KOPT-K1 (cell line): ENCODE measurements at regions not wholly inside any gene's neighbourhood (a gene's known extent, or its start where the extent isn't known, plus 50 kb on each side); places are given as distances from the start of the nearest gene placed in this dataset.
"Not testable (repeated sequence)": the region's sequence is repeated elsewhere in the genome, so short reads cannot be mapped to it uniquely, and the experiment has no call there.

Experiments
- H3K27ac ChIP-seq: fragments of 200-600 bp; sonication (generic); 2 replicates; pipeline ENCODE4 v1.5.1; 2016; ENCODE audit warnings: antibody characterized with exemption, mild to moderate bottlenecking, low read depth, low read length; ENCODE audit not compliant: poor library complexity, severe bottlenecking
- H3K36me3 ChIP-seq: fragments of 200-600 bp; sonication (generic); 2 replicates; pipeline ENCODE4 v1.5.1; 2017; ENCODE audit warnings: antibody characterized with exemption, mild to moderate bottlenecking, low read length, moderate library complexity; ENCODE audit not compliant: insufficient read depth
- H3K9me3 ChIP-seq: fragments of 200-600 bp; sonication (generic); 2 replicates; pipeline ENCODE4 v1.5.1; 2017; ENCODE audit warnings: antibody characterized with exemption, low read length, mild to moderate bottlenecking; ENCODE audit not compliant: insufficient read depth, poor library complexity, severe bottlenecking

- Histone ChIP-seq H3K36me3 (no peaks in the 10 kb centered on the region), H3K27ac (no peak overlapping the region), H3K9me3 (no peaks in the 10 kb centered on the region)
These were observed 222.5 kb upstream of the TOM1L1 start for GRCh38 chr17:54678158-54678557.

- no peaks in the 10 kb centered on the region for H3K36me3 ChIP-seq
- H3K9me3 ChIP-seq, result no peaks in the 10 kb centered on the region
- H3K27ac ChIP-seq, result no peak overlapping the region
These were observed 220.2 kb upstream of the TOM1L1 start for GRCh38 chr17:54680410-54680809.

GRCh38 chr17:54694287-54694887 lies 206.3 kb upstream of the TOM1L1 start:
- Histone ChIP-seq H3K9me3 (no peaks in the 10 kb centered on the region), H3K27ac (no peak overlapping the region), H3K36me3 (no peaks in the 10 kb centered on the region)

GRCh38 chr17:54712798-54713197 lies 187.9 kb upstream of the TOM1L1 start:
- H3K27ac ChIP-seq, H3K9me3 ChIP-seq, H3K36me3 ChIP-seq: not testable (repeated sequence)

DNA sequence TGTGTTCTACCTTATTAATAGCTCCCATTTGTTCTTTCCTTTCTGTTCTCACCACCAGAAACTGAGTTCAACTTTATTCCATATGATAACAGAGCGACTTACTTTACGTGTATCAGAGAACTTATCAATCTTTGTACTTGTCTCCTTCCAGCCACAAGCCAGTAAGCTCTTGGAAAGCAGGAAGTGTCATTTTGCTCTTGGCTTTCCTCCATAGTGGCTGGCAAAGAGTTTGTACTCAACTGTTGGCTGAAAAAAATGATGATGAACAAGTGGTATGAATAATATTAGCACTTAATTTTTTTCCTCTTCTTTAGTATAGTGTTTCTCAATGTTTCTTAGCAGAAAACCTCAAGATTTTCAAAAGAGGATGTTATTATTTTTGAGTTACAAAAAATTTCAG lies 182.4 kb upstream of the TOM1L1 start:
- H3K9me3 ChIP-seq, result no peaks in the 10 kb centered on the region
- no peak overlapping the region for H3K27ac ChIP-seq
- no peaks in the 10 kb centered on the region for H3K36me3 ChIP-seq

GRCh38 chr17:54727624-54728023 lies 173.0 kb upstream of the TOM1L1 start:
- Histone ChIP-seq H3K36me3 (no peaks in the 10 kb centered on the region), H3K9me3 (peaks cover 3% of the 10 kb centered on the region), H3K27ac (no peak overlapping the region)

DNA sequence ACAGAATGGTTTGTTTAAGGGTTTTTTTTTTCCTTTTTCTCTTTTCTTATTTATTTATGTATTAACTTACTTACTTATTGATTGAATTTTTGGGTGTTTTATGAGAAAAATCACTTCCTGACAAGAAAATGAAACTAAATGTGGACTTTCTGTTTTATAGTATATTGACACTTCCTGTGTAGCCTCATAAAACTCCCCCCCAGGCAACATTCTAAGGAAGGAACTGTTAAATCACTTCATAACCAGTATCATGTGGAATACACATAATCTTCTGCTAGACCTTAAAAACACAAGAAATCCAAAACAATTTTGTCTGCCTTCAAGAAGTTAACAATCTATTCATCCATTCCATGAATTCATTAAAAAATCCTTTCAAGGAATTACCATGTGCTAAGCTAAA lies 164.1 kb upstream of the TOM1L1 start:
- Histone ChIP-seq H3K9me3 (no peaks in the 10 kb centered on the region), H3K27ac (no peak overlapping the region), H3K36me3 (no peaks in the 10 kb centered on the region)

- Histone ChIP-seq H3K27ac (no peak overlapping the region), H3K9me3 (no peaks in the 10 kb centered on the region), H3K36me3 (no peaks in the 10 kb centered on the region)
These were observed 162.2 kb upstream of the TOM1L1 start for GRCh38 chr17:54738496-54738895.

DNA sequence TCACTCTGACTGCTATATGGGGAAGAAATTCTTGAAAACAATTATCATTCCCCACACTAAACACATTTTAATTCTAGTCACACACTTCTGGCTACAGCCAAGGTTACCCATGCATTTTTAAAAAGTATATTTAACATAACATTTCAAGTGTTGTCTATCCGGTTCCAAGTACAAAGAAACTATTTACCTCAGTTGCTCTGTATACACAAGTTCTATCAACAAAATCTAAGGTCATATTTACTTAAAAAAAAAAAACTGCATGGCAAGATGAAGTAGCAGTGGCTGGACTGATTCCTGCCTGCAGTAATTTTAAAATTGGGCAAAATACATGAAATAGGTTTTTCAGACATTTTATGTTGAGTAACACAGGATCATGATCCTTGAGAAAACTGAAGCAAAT lies 155.9 kb upstream of the TOM1L1 start:
- Histone ChIP-seq H3K9me3 (no peaks in the 10 kb centered on the region), H3K27ac (no peak overlapping the region), H3K36me3 (no peaks in the 10 kb centered on the region)

DNA sequence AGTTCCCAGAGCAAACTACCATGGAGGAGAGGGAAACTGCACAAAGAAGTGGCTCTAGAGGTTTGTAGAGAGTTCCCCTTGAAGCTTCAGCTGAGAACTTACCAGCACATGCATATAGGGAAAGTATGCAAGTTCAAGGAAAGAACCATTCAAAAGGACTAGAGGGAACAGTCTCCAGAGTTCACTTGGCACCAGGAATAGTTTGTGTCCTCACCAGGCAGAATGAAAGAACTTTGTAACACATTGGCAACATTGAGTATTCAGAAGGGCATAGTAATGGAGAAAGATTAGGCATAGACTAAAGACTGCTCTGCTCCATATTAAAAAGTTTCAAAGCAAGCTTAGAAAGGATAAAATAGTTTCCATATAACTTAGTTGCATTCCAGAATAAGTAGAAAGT lies 155.4 kb upstream of the TOM1L1 start:
- H3K9me3 ChIP-seq, result no peaks in the 10 kb centered on the region
- H3K27ac ChIP-seq, result no peak overlapping the region
- no peaks in the 10 kb centered on the region for H3K36me3 ChIP-seq

DNA sequence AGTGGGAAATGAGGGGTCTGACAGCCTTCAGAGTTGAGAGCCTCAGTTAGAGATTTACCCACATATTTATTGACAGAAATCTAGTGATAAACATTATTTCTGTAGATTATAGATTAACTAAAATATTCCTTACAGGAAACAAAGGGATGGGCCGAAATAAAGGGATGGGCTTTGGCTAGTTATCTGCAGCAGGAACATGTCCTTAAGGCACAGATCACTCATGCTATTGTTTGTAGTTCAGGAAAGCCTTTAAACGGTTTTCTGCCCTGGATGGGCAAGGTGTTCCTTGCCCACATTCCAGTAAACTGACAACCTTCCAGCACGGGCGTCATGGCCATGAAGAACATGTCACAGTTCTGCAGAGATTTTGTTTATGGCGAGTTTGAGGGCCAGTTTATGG lies 154.8 kb upstream of the TOM1L1 start:
- Histone ChIP-seq H3K27ac (no peak overlapping the region), H3K9me3 (no peaks in the 10 kb centered on the region), H3K36me3 (no peaks in the 10 kb centered on the region)

DNA sequence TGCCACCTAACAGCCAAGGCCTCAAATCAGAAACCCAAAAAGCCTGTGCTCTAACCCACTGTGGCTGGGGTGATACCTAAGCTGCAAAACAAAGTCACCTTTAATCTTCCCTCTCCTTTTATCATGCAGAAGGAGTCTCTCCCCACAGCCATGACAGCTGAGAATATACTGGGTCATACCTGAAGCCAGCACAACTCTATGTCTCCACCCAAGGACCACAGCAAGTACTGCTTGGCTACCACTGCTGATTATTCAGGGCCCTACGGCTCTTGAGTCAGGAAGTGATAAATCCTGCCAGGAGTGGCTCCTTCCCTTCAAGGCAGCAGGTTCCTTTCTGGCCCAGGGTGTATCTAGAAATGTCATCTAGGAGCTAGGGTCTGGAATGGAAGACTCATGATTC lies 151.5 kb upstream of the TOM1L1 start:
- Histone ChIP-seq H3K36me3 (no peaks in the 10 kb centered on the region), H3K9me3 (no peaks in the 10 kb centered on the region), H3K27ac (no peak overlapping the region)

- Histone ChIP-seq H3K36me3 (no peaks in the 10 kb centered on the region), H3K9me3 (no peaks in the 10 kb centered on the region), H3K27ac (no peak overlapping the region)
These were observed 146.1 kb upstream of the TOM1L1 start for GRCh38 chr17:54754560-54754959.

DNA sequence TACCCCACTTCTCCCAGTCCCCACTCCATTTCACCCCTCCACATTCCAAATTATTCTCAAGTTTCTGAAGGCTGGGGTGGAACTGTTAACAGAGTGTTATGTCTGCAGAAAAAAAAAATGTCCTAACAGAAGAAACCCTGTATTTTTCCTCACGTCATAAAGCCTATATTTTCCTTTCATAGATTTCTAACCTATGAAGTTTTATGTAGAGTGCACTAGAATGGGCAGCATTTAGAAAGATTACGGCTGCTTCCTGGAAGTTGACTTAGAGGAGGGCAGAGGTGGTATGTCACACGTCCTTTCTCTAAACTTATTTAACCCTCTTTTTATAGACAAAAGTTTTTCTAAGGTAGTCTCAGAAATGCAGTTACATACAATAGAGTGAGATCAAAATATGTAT lies 139.8 kb upstream of the TOM1L1 start:
- no peaks in the 10 kb centered on the region for H3K9me3 ChIP-seq
- no peaks in the 10 kb centered on the region for H3K36me3 ChIP-seq

GRCh38 chr17:54770836-54771235 lies 129.8 kb upstream of the TOM1L1 start:
- Histone ChIP-seq H3K36me3 (no peaks in the 10 kb centered on the region), H3K9me3 (no peaks in the 10 kb centered on the region), H3K27ac (no peak overlapping the region)

More for the DNA sequence above, 139.8 kb upstream of the TOM1L1 start:
- no peak overlapping the region for H3K27ac ChIP-seq

DNA sequence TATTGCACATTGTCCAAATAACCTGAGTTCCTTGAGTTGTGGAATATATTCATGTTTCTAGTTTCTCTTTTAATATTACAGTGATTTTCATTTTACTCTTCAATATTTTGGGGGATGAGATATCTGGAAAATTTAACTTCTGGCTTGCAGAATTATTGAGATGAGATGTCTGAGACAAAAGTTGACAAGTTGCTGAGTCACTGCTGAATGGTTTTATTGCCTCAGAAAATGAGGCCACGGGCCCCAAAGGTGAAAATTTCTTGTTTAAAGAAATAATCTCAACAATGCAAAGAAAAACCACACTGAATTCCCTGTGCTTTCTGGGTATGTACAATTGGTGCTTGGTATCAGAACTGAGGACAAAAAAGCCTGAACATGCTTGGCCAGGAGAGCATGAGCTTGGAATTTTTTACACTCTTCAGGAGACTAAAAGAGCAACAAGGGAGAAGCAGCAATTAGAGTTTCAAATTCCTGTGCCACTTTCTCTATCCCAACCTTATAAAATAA lies 129.2 kb upstream of the TOM1L1 start:
- H3K27ac ChIP-seq, result no peak overlapping the region
- no peaks in the 10 kb centered on the region for H3K36me3 ChIP-seq
- H3K9me3 ChIP-seq, result no peaks in the 10 kb centered on the region
